ENCODE measurements at regions not wholly inside any gene's neighbourhood (a gene's known extent, or its start where the extent isn't known, plus 50 kb on each side); places are given as distances from the start of the nearest gene placed in this dataset.

GRCh38 chr4:97116511-97116910 is 1026.8 kb downstream of the STPG2 start:
- no peak overlapping the region for H2AFZ ChIP-seq (ENCODE audit: control insufficient read depth, low read length)
- dilution Hi-C loops (cut with MboI; ENCODE audit: extremely low pct_ligation_motif_present, low sequenced_read_pairs): no loop called here

GRCh38 chr4:97121493-97121892 is 1021.8 kb downstream of the STPG2 start:
- Histone ChIP-seq H3K36me3 (ENCODE audit: control insufficient read depth in 2 of 2, extremely low read depth in 1 of 2, insufficient read depth in 2 of 2, low read length in 2 of 2) (no peaks in the 10 kb centered on the region), H3K4me2 (ENCODE audit: control insufficient read depth, extremely low read depth, insufficient read depth, low read depth, low read length) (no peak overlapping the region), H3K9me1 (ENCODE audit: control insufficient read depth, extremely low read depth, insufficient read depth, low read length) (no peaks in the 10 kb centered on the region), H4K20me1 (ENCODE audit: control insufficient read depth, extremely low read depth, insufficient read depth, low read length) (no peaks in the 10 kb centered on the region), H3K9me3 (ENCODE audit: control insufficient read depth, low read depth, low read length) (no peaks in the 10 kb centered on the region), H3K79me2 (ENCODE audit: control insufficient read depth, insufficient read depth, low read length) (no peaks in the 10 kb centered on the region), H3K27ac (ENCODE audit: control insufficient read depth, insufficient read depth, low read length) (no peak overlapping the region), H3K4me3 (ENCODE audit: control insufficient read depth in 2 of 3, extremely low read depth in 1 of 3, insufficient read depth in 2 of 3, low read depth in 1 of 3, low read length in 3 of 3) (no peak overlapping the region), H3K9ac (ENCODE audit: control insufficient read depth, extremely low read depth, insufficient read depth, low read length) (no peak overlapping the region), H2AFZ (ENCODE audit: control insufficient read depth, low read length) (no peak overlapping the region), H3K27me3 (ENCODE audit: control insufficient read depth, extremely low read depth, insufficient read depth, low read length) (no peaks in the 10 kb centered on the region), H3K4me1 (ENCODE audit: control insufficient read depth, extremely low read depth, insufficient read depth, low read length) (no peaks in the 10 kb centered on the region)
- DNase-seq (ENCODE audit: low read depth, low spot score): no peak
- TF ChIP-seq EZH2 (IDR thresholded peaks at IDR 0.05; ENCODE audit: low read length) (no peak), CTCF (optimal IDR thresholded peaks at IDR 0.05 in 1 of 3, IDR thresholded peaks at IDR 0.05 in 1 of 3, conservative IDR thresholded peaks at IDR 0.05 in 1 of 3; ENCODE audit: extremely low read depth in 1 of 3, insufficient read depth in 2 of 3, low read length in 3 of 3) (no peak)
- FAIRE-seq: no peak
- dilution Hi-C loops (cut with MboI; ENCODE audit: extremely low pct_ligation_motif_present, low sequenced_read_pairs): no loop called here

More at GRCh38 chr4:97116511-97116910, 1026.8 kb downstream of the STPG2 start:
- Histone ChIP-seq H3K27me3 (ENCODE audit: control insufficient read depth, extremely low read depth, insufficient read depth, low read length) (no peaks in the 10 kb centered on the region), H3K27ac (ENCODE audit: control insufficient read depth, insufficient read depth, low read length) (no peak overlapping the region), H3K4me3 (ENCODE audit: control insufficient read depth in 2 of 3, extremely low read depth in 1 of 3, insufficient read depth in 2 of 3, low read depth in 1 of 3, low read length in 3 of 3) (no peak overlapping the region), H4K20me1 (ENCODE audit: control insufficient read depth, extremely low read depth, insufficient read depth, low read length) (no peaks in the 10 kb centered on the region), H3K36me3 (ENCODE audit: control insufficient read depth in 2 of 2, extremely low read depth in 1 of 2, insufficient read depth in 2 of 2, low read length in 2 of 2) (no peaks in the 10 kb centered on the region), H3K9me3 (ENCODE audit: control insufficient read depth, low read depth, low read length) (no peaks in the 10 kb centered on the region), H3K79me2 (ENCODE audit: control insufficient read depth, insufficient read depth, low read length) (no peaks in the 10 kb centered on the region), H3K9ac (ENCODE audit: control insufficient read depth, extremely low read depth, insufficient read depth, low read length) (no peak overlapping the region), H3K9me1 (ENCODE audit: control insufficient read depth, extremely low read depth, insufficient read depth, low read length) (no peaks in the 10 kb centered on the region), H3K4me2 (ENCODE audit: control insufficient read depth, extremely low read depth, insufficient read depth, low read depth, low read length) (no peak overlapping the region), H3K4me1 (ENCODE audit: control insufficient read depth, extremely low read depth, insufficient read depth, low read length) (no peaks in the 10 kb centered on the region)
- DNase-seq (ENCODE audit: low read depth, low spot score): no peak
- FAIRE-seq: no peak
- TF ChIP-seq EZH2 (IDR thresholded peaks at IDR 0.05; ENCODE audit: low read length): no peak
- no peak for TF ChIP-seq CTCF (optimal IDR thresholded peaks at IDR 0.05 in 1 of 3, IDR thresholded peaks at IDR 0.05 in 1 of 3, conservative IDR thresholded peaks at IDR 0.05 in 1 of 3; ENCODE audit: extremely low read depth in 1 of 3, insufficient read depth in 2 of 3, low read length in 3 of 3)

All from keratinocyte (primary cell).